AG04449 (cell line): ENCODE measurements at regions not wholly inside any gene's neighbourhood (a gene's known extent, or its start where the extent isn't known, plus 50 kb on each side); places are given as distances from the start of the nearest gene placed in this dataset.

ENCODE experiments used
- CTCF ChIA-PET: fragments of 350-600 bp; formaldehyde crosslinking; extraction: SDS; loops from one replicate; lab custom pipeline; 2021; ENCODE audit warnings: antibody characterized with exemption; lab: Yijun Ruan, JAX
- POLR2A ChIA-PET: fragments of 400-600, 350-600 bp; formaldehyde crosslinking; extraction: SDS; loops from one replicate; lab custom pipeline; 2020; ENCODE audit warnings: antibody characterized with exemption, inconsistent platforms; lab: Yijun Ruan, JAX
- DNase-seq: peaks from one replicate; pipeline ENCODE4 v3.0.0-alpha.2; 2010; ENCODE audit warnings: low read depth, low spot score
- H3K4me3 ChIP-seq: 2 replicates; pipeline ENCODE4 v1.5.1; 2011; ENCODE audit warnings: low read depth, mild to moderate bottlenecking, control low read depth, low read length
- CTCF ChIP-seq: IDR thresholded peaks from one replicate; pipeline ENCODE4 v1.5.1; 2011; ENCODE audit warnings: mild to moderate bottlenecking, moderate library complexity, low read length, control low read depth, inconsistent platforms; ENCODE audit not compliant: insufficient read depth; ENCODE audit errors: missing control alignments

DNA sequence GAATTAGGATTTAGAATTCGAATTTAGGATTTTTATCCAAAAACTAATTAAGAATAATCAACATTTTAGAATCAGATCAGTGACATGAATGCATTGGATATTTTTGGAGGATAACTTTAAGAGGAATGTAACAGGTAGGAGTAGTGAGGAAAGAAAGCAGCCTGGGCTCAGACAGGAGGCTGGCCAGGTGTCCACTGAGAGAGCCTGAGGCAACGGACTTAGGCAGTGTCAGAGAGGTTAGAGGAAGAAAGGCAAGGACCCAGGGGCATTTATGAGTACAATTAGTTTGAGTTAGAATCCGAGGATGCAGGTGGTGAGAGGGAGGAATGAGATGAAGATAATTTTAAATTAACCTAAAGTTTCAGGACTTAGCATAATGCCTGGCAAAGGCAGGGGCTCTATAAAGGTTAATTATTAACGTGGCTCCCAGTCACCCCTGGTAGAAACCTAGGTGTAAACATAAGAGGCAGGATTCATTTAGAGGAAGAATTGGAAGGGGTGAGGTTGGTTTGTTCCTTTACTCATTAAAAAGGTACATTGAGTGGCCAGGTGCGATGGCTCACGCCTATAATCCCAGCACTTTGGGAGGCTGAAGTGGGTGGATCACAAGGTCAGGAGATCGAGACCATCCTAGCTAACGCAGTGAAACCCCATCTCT lies 507.1 kb downstream of the TMEM182 start:
- ChIA-PET CTCF (no interaction called here), POLR2A (interaction anchor here (0.5 kb wide), 1 partner anchor 488 kb away, joined by 3 read pairs; no protein-coding TSS in a partner anchor)
- DNase-seq: no peak

GRCh38 chr2:103276869-103277268 lies 515.0 kb downstream of the TMEM182 start:
- DNase-seq: no peak
- TF ChIP-seq CTCF: no peak
- POLR2A ChIA-PET: no interaction called here
- CTCF ChIA-PET: no interaction called here
- H3K4me3 ChIP-seq: no peak overlapping the region

More for the DNA sequence above, 507.1 kb downstream of the TMEM182 start:
- TF ChIP-seq CTCF: no peak
- H3K4me3 ChIP-seq: no peak overlapping the region

GRCh38 chr2:103284750-103285149 lies 522.9 kb downstream of the TMEM182 start:
- CTCF ChIA-PET: no interaction called here
- DNase-seq: no peak
- TF ChIP-seq CTCF: no peak
- no peak overlapping the region for H3K4me3 ChIP-seq
- POLR2A ChIA-PET: no interaction called here

DNA sequence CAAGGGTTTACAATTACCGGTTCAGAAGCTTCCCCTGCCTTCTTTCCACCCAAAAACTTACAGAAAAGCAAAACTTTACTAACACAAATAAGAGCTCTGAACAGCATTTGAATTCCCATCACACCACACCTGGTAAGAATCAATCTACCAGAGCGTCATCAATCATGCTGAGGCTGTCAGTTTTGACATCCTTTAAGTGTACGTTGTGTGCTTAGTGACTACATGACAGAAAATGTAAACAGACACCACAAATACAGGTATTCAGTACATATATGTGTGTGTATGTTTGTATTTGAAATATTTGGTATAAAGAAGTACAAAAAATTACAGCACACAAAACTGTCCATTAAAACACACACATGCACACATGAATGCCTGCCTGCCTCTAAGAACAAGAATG lies 523.5 kb downstream of the TMEM182 start:
- no peak for DNase-seq
- no peak for TF ChIP-seq CTCF
- CTCF ChIA-PET: no interaction called here
- POLR2A ChIA-PET: no interaction called here
- H3K4me3 ChIP-seq: no peak overlapping the region

DNA sequence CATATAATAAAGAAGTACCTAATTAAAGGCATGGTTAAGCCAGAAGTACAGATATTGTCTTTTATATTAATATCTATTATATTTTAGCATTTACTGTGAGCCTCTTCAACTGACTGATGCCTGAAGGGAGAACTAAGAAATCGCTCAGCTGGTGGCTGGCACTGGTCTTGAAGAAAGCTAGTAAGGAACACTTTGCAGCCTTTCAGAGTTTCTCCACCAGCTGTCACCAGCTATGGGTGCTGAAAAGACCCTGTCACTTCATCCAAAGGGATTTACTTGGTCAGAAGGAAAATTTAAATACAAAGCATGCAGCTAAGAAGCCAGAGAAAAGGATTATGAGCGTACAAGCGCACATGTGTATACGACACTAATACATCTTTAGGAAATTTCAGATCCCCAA lies 525.9 kb downstream of the TMEM182 start:
- CTCF ChIA-PET: no interaction called here

DNA sequence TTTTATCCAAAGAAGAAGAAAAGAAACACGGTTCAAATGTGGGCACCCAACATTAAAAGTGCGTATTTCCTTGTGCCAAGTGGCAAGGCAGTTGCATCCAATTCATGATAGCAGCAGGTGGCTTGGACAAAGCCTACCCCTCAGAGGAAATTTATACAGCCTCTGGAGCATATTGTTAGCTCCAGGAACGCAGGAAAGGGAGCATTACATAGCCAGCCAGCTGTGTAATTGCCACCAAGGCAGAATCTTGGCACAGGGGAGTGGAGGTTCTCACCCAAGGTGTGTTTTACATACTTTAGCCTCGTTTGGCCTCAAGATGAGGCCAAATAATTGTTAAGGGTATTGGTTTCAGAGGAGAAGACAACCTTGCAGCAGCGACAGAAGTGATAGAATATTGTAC lies 526.9 kb downstream of the TMEM182 start:
- ChIA-PET POLR2A (no interaction called here), CTCF (no interaction called here)
- no peak for TF ChIP-seq CTCF
- no peak overlapping the region for H3K4me3 ChIP-seq
- DNase-seq: no peak

More for the DNA sequence above, 525.9 kb downstream of the TMEM182 start:
- DNase-seq: no peak
- POLR2A ChIA-PET: no interaction called here
- TF ChIP-seq CTCF: no peak
- no peak overlapping the region for H3K4me3 ChIP-seq
